ENCODE measurements at regions not wholly inside any gene's neighbourhood (a gene's known extent, or its start where the extent isn't known, plus 50 kb on each side); places are given as distances from the start of the nearest gene placed in this dataset.

DNA sequence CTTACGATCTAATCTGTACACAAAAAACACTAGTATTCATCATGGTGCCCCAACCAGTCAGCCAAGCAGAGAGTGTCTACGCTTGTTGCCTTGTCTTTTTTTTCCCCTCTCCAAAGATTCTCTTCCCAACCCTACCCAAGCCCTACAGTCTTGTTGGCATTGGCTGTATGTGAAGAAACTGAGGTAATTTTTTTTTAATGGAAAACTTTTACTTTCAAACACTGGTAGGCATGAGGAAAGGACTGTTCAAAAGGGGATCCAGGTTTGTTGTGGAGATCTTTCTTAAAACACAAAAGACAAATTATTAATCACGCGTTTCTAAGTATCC lies 89.2 kb upstream of the PRSS16 start:
- Histone ChIP-seq H3K4me3 (ENCODE audit: control insufficient read depth in 2 of 3, extremely low read depth in 1 of 3, insufficient read depth in 2 of 3, low read depth in 1 of 3, low read length in 3 of 3) (no peak overlapping the region), H3K9me1 (ENCODE audit: control insufficient read depth, extremely low read depth, insufficient read depth, low read length) (no peaks in the 10 kb centered on the region), H3K9ac (ENCODE audit: control insufficient read depth, extremely low read depth, insufficient read depth, low read length) (no peak overlapping the region), H4K20me1 (ENCODE audit: control insufficient read depth, extremely low read depth, insufficient read depth, low read length) (no peaks in the 10 kb centered on the region), H2AFZ (ENCODE audit: control insufficient read depth, low read length) (no peak overlapping the region), H3K9me3 (ENCODE audit: control insufficient read depth, low read depth, low read length) (no peaks in the 10 kb centered on the region), H3K36me3 (ENCODE audit: control insufficient read depth in 2 of 2, extremely low read depth in 1 of 2, insufficient read depth in 2 of 2, low read length in 2 of 2) (no peaks in the 10 kb centered on the region), H3K27me3 (ENCODE audit: control insufficient read depth, extremely low read depth, insufficient read depth, low read length) (no peaks in the 10 kb centered on the region), H3K4me1 (ENCODE audit: control insufficient read depth, extremely low read depth, insufficient read depth, low read length) (peaks cover 5% of the 10 kb centered on the region), H3K4me2 (ENCODE audit: control insufficient read depth, extremely low read depth, insufficient read depth, low read depth, low read length) (peak overlapping the region; percentile 90), H3K79me2 (ENCODE audit: control insufficient read depth, insufficient read depth, low read length) (no peaks in the 10 kb centered on the region), H3K27ac (ENCODE audit: control insufficient read depth, insufficient read depth, low read length) (no peak overlapping the region)
- dilution Hi-C loops (cut with MboI; ENCODE audit: extremely low pct_ligation_motif_present, low sequenced_read_pairs): no loop called here
- FAIRE-seq (no peak), DNase-seq (ENCODE audit: low read depth, low spot score) (no peak)
- TF ChIP-seq CTCF (optimal IDR thresholded peaks at IDR 0.05 in 1 of 3, IDR thresholded peaks at IDR 0.05 in 1 of 3, conservative IDR thresholded peaks at IDR 0.05 in 1 of 3; ENCODE audit: extremely low read depth in 1 of 3, insufficient read depth in 2 of 3, low read length in 3 of 3) (no peak), EZH2 (IDR thresholded peaks at IDR 0.05; ENCODE audit: low read length) (no peak)

DNA sequence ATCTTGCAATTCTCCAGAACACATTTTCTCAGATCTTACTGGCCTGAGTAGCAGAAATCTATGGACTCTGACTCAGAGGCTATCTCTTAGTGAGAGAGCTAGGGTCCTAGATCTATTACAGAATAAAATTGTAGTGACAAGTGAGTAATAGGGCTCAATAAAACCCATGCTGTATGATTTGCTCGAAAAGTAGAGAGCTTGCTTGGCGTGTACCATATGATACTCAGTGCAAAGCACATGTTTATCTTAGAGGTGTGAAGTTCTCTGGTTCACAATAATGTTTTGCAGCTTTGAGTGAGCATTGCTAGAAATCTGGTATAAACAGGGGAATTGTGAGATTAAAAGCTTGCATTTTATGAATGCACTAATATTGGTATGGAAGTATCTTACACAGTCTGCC lies 87.8 kb upstream of the PRSS16 start:
- H3K9me1 ChIP-seq (ENCODE audit: control insufficient read depth, extremely low read depth, insufficient read depth, low read length): no peaks in the 10 kb centered on the region
- H3K4me2 ChIP-seq (ENCODE audit: control insufficient read depth, extremely low read depth, insufficient read depth, low read depth, low read length): no peak overlapping the region
- FAIRE-seq: no peak
- H3K9ac ChIP-seq (ENCODE audit: control insufficient read depth, extremely low read depth, insufficient read depth, low read length): no peak overlapping the region
- H3K27ac ChIP-seq (ENCODE audit: control insufficient read depth, insufficient read depth, low read length): no peak overlapping the region
- H2AFZ ChIP-seq (ENCODE audit: control insufficient read depth, low read length): no peak overlapping the region
- no peaks in the 10 kb centered on the region for H3K27me3 ChIP-seq (ENCODE audit: control insufficient read depth, extremely low read depth, insufficient read depth, low read length)
- H3K4me1 ChIP-seq (ENCODE audit: control insufficient read depth, extremely low read depth, insufficient read depth, low read length): peaks cover 5% of the 10 kb centered on the region
- H4K20me1 ChIP-seq (ENCODE audit: control insufficient read depth, extremely low read depth, insufficient read depth, low read length): no peaks in the 10 kb centered on the region
- H3K79me2 ChIP-seq (ENCODE audit: control insufficient read depth, insufficient read depth, low read length): no peaks in the 10 kb centered on the region
- H3K36me3 ChIP-seq (ENCODE audit: control insufficient read depth in 2 of 2, extremely low read depth in 1 of 2, insufficient read depth in 2 of 2, low read length in 2 of 2): no peaks in the 10 kb centered on the region
- DNase-seq (ENCODE audit: low read depth, low spot score): no peak
- no peak overlapping the region for H3K4me3 ChIP-seq (ENCODE audit: control insufficient read depth in 2 of 3, extremely low read depth in 1 of 3, insufficient read depth in 2 of 3, low read depth in 1 of 3, low read length in 3 of 3)
- TF ChIP-seq EZH2 (IDR thresholded peaks at IDR 0.05; ENCODE audit: low read length) (no peak), CTCF (optimal IDR thresholded peaks at IDR 0.05 in 1 of 3, IDR thresholded peaks at IDR 0.05 in 1 of 3, conservative IDR thresholded peaks at IDR 0.05 in 1 of 3; ENCODE audit: extremely low read depth in 1 of 3, insufficient read depth in 2 of 3, low read length in 3 of 3) (no peak)
- no peaks in the 10 kb centered on the region for H3K9me3 ChIP-seq (ENCODE audit: control insufficient read depth, low read depth, low read length)
- dilution Hi-C loops (cut with MboI; ENCODE audit: extremely low pct_ligation_motif_present, low sequenced_read_pairs): no loop called here
